SK-N-SH treated with all-trans-retinoic acid at 6 μM for 48 hours (cell line): ENCODE measurements at regions not wholly inside any gene's neighbourhood (a gene's known extent, or its start where the extent isn't known, plus 50 kb on each side); places are given as distances from the start of the nearest gene placed in this dataset.

Experiments
- ATAC-seq: fragments of 200-7000 bp; cut with Tn5 transposase; 3 replicates; pipeline ENCODE4 v1.9.1; 2020; ENCODE audit warnings: mild to moderate bottlenecking, moderate library complexity
- ARNTL ChIP-seq: fragments of 450-650 bp; formaldehyde crosslinking; IDR thresholded peaks from 2 replicates; pipeline ENCODE4 v1.5.0; 2020; ENCODE audit warnings: low read depth, mild to moderate bottlenecking, moderate library complexity, borderline replicate concordance
- BACH2 ChIP-seq: fragments of 250-450 bp; sonication (Bioruptor Pico); IDR thresholded peaks from 2 replicates; pipeline ENCODE4 v1.9.0; 2021; ENCODE audit warnings: mild to moderate bottlenecking, borderline replicate concordance
- CSDC2 ChIP-seq: fragments of 250-450 bp; sonication (Bioruptor Pico); IDR thresholded peaks from 2 replicates; pipeline ENCODE4 v1.5.0; 2020; ENCODE audit warnings: mild to moderate bottlenecking, moderate library complexity
- ESRRG ChIP-seq: fragments of 250-450 bp; sonication (Bioruptor Pico); IDR thresholded peaks from 2 replicates; pipeline ENCODE4 v1.6.1; 2021; ENCODE audit warnings: mild to moderate bottlenecking
- GLIS3 ChIP-seq: fragments of 250-450 bp; sonication (Bioruptor Pico); IDR thresholded peaks from 2 replicates; pipeline ENCODE4 v1.5.0; 2020; ENCODE audit warnings: mild to moderate bottlenecking, moderate library complexity
- ISL1 ChIP-seq: fragments of 250-450 bp; sonication (Bioruptor Pico); IDR thresholded peaks from 2 replicates; pipeline ENCODE4 v2.1.2; 2022; ENCODE audit warnings: mild to moderate bottlenecking, moderate library complexity
- OSR1 ChIP-seq: fragments of 250-450 bp; sonication (Bioruptor Pico); IDR thresholded peaks from 2 replicates; pipeline ENCODE4 v1.8.0; 2022; ENCODE audit warnings: moderate library complexity, mild to moderate bottlenecking, inconsistent platforms
- PPARA ChIP-seq: fragments of 250-450 bp; sonication (Bioruptor Pico); IDR thresholded peaks from 2 replicates; pipeline ENCODE4 v1.5.0; 2020; ENCODE audit warnings: mild to moderate bottlenecking, borderline replicate concordance
- TCF4 ChIP-seq: fragments of 250-450 bp; sonication (Bioruptor Pico); IDR thresholded peaks from 2 replicates; pipeline ENCODE4 v1.8.0; 2021; ENCODE audit warnings: mild to moderate bottlenecking, moderate library complexity, borderline replicate concordance
- TOX ChIP-seq: fragments of 250-450 bp; sonication (Bioruptor Pico); IDR thresholded peaks from 2 replicates; pipeline ENCODE4 v1.8.0; 2021; ENCODE audit warnings: mild to moderate bottlenecking, moderate library complexity, borderline replicate concordance
- ZC3H10 ChIP-seq: fragments of 250-450 bp; sonication (Bioruptor Pico); IDR thresholded peaks from 2 replicates; pipeline ENCODE4 v1.5.1; 2021; ENCODE audit warnings: mild to moderate bottlenecking, moderate library complexity
- ZFP3 ChIP-seq: fragments of 250-450 bp; sonication (Bioruptor Pico); IDR thresholded peaks from 2 replicates; pipeline ENCODE4 v1.5.0; 2020; ENCODE audit warnings: mild to moderate bottlenecking, moderate library complexity
- ZFP30 ChIP-seq: fragments of 450-650 bp; formaldehyde crosslinking; IDR thresholded peaks from 2 replicates; pipeline ENCODE4 v1.5.0; 2022; ENCODE audit warnings: mild to moderate bottlenecking, moderate library complexity
- ZNF565 ChIP-seq: fragments of 450-650 bp; formaldehyde crosslinking; conservative IDR thresholded peaks from 2 replicates; pipeline ENCODE4 v1.5.0; 2020; ENCODE audit warnings: low read depth, mild to moderate bottlenecking, moderate library complexity
- ZNF70 ChIP-seq: fragments of 450-650 bp; formaldehyde crosslinking; IDR thresholded peaks from 2 replicates; pipeline ENCODE4 v1.5.0; 2020; ENCODE audit warnings: mild to moderate bottlenecking, moderate library complexity
- ZNF8 ChIP-seq: fragments of 450-650 bp; formaldehyde crosslinking; IDR thresholded peaks from 2 replicates; pipeline ENCODE4 v1.5.0; 2020; ENCODE audit warnings: mild to moderate bottlenecking, moderate library complexity
- TF ChIP-seq, protein P1 (sequence below): fragments of 250-450 bp; sonication (Bioruptor Pico); IDR thresholded peaks from 2 replicates; pipeline ENCODE4 v1.5.1; 2021; ENCODE audit warnings: mild to moderate bottlenecking, moderate library complexity
- TF ChIP-seq, protein P2 (sequence below): fragments of 250-450 bp; sonication (Bioruptor Pico); IDR thresholded peaks from 2 replicates; pipeline ENCODE4 v1.5.0; 2020; ENCODE audit warnings: mild to moderate bottlenecking, moderate library complexity
- TF ChIP-seq, protein P3 (sequence below): fragments of 250-450 bp; sonication (Bioruptor Pico); IDR thresholded peaks from 2 replicates; pipeline ENCODE4 v1.8.0; 2020; ENCODE audit warnings: mild to moderate bottlenecking, moderate library complexity, borderline replicate concordance

DNA sequence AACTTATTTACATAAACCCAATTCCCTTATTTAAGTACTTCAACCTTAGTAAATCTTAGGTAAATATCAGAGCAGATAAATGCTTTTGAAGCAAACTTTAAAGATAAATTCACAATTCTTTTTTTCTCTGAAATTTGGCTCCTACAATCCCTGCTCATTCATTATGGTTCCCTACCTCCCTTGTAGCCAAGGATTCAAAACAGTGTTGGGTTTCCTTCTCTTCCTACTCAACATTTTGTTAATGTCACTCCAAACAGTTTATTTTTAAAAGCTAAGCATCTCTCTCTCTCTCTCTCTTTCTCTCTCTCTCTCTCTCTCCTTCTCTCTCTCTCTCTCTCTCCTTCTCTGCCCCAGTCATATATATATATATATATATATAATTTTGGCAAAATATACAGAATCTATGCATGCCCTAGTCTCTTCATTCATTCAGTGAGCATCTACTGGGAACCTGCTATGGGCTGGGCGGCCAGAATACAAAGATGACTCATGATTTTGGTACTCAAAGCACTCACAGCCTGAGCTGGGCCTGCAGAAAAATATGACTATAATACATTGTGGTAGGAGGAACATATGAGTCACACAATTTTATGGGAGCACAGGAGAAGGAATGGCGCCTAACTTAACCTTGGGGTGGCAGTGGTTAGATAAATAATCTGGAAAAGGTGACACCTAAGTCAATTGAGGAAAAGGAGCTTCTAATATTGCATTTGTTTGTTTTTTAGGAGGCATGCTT, 123.7 kb upstream of the DHRS4 start:
- peak; percentile 99 for ATAC-seq
- TF ChIP-seq ZNF8 = no peak
- TF ChIP-seq TCF4 = no peak
- TF ChIP-seq ZNF70 (CRISPR knock-in tag) = no peak
- no peak for TF ChIP-seq PPARA (CRISPR knock-in tag)
- no peak for TF ChIP-seq ZFP3 (CRISPR knock-in tag)
- TF ChIP-seq, protein P1, sequence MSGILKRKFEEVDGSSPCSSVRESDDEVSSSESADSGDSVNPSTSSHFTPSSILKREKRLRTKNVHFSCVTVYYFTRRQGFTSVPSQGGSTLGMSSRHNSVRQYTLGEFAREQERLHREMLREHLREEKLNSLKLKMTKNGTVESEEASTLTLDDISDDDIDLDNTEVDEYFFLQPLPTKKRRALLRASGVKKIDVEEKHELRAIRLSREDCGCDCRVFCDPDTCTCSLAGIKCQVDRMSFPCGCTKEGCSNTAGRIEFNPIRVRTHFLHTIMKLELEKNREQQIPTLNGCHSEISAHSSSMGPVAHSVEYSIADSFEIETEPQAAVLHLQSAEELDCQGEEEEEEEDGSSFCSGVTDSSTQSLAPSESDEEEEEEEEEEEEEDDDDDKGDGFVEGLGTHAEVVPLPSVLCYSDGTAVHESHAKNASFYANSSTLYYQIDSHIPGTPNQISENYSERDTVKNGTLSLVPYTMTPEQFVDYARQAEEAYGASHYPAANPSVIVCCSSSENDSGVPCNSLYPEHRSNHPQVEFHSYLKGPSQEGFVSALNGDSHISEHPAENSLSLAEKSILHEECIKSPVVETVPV = no peak
- TF ChIP-seq ZC3H10 (CRISPR knock-in tag) = no peak
- TF ChIP-seq, protein P2, sequence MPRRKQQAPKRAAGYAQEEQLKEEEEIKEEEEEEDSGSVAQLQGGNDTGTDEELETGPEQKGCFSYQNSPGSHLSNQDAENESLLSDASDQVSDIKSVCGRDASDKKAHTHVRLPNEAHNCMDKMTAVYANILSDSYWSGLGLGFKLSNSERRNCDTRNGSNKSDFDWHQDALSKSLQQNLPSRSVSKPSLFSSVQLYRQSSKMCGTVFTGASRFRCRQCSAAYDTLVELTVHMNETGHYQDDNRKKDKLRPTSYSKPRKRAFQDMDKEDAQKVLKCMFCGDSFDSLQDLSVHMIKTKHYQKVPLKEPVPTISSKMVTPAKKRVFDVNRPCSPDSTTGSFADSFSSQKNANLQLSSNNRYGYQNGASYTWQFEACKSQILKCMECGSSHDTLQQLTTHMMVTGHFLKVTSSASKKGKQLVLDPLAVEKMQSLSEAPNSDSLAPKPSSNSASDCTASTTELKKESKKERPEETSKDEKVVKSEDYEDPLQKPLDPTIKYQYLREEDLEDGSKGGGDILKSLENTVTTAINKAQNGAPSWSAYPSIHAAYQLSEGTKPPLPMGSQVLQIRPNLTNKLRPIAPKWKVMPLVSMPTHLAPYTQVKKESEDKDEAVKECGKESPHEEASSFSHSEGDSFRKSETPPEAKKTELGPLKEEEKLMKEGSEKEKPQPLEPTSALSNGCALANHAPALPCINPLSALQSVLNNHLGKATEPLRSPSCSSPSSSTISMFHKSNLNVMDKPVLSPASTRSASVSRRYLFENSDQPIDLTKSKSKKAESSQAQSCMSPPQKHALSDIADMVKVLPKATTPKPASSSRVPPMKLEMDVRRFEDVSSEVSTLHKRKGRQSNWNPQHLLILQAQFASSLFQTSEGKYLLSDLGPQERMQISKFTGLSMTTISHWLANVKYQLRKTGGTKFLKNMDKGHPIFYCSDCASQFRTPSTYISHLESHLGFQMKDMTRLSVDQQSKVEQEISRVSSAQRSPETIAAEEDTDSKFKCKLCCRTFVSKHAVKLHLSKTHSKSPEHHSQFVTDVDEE (CRISPR knock-in tag) = no peak
- no peak for TF ChIP-seq ESRRG (CRISPR knock-in tag)
- TF ChIP-seq TOX (CRISPR knock-in tag) = no peak
- TF ChIP-seq, protein P3, sequence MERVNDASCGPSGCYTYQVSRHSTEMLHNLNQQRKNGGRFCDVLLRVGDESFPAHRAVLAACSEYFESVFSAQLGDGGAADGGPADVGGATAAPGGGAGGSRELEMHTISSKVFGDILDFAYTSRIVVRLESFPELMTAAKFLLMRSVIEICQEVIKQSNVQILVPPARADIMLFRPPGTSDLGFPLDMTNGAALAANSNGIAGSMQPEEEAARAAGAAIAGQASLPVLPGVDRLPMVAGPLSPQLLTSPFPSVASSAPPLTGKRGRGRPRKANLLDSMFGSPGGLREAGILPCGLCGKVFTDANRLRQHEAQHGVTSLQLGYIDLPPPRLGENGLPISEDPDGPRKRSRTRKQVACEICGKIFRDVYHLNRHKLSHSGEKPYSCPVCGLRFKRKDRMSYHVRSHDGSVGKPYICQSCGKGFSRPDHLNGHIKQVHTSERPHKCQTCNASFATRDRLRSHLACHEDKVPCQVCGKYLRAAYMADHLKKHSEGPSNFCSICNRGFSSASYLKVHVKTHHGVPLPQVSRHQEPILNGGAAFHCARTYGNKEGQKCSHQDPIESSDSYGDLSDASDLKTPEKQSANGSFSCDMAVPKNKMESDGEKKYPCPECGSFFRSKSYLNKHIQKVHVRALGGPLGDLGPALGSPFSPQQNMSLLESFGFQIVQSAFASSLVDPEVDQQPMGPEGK (CRISPR knock-in tag) = no peak
- TF ChIP-seq ARNTL = no peak
- no peak for TF ChIP-seq BACH2 (CRISPR knock-in tag)

DNA sequence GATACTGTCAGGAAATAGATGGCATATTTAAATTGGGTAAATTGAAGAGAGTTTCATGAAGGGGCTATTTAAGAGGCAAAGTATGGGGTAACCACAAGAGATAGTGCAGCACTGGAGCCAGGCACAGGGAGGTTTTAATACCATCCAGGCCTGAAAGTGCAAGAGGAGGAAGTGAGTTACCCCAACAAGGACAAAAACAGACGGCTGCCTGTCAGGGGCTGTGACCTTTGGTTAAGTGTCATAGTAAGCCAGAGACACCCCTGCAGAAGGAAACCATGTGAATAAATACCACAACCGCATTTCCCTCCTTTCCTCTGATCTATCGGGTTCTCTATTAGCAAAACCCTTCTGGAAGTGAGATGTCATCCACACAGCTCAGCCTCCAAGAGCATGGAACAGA, 122.0 kb upstream of the DHRS4 start:
- no peak for ATAC-seq
- TF ChIP-seq GLIS3 (CRISPR knock-in tag) = no peak
- no peak for TF ChIP-seq ISL1 (CRISPR knock-in tag)
- TF ChIP-seq CSDC2 (CRISPR knock-in tag) = no peak
- TF ChIP-seq, protein P3 (CRISPR knock-in tag) = no peak
- TF ChIP-seq ZFP30 = no peak
- TF ChIP-seq OSR1 (CRISPR knock-in tag) = no peak
- no peak for TF ChIP-seq ZFP3 (CRISPR knock-in tag)
- TF ChIP-seq PPARA (CRISPR knock-in tag) = no peak
- TF ChIP-seq, protein P1 = no peak
- no peak for TF ChIP-seq ARNTL
- TF ChIP-seq ZNF70 (CRISPR knock-in tag) = no peak
- no peak for TF ChIP-seq ZNF565

DNA sequence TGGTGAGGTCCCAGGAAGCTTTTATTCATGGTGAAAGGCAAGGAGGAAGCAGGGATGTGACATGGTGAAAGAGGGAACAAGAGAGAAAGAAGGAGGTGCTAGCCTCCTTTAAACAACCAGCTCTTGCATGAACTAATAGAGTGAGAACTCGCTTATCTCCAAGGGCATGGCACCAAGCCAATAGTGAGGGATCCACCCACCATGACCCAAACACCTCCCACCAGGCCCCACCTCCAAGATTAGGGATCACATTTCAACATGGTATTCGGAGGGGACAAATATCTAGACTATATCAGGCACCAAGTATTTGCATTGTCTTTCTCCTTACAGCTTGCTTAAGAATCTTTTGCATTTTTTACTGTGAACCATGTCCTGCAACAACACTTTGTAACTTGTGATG, 91.9 kb upstream of the DHRS4 start:
- no peak for ATAC-seq
- TF ChIP-seq, protein P2 (CRISPR knock-in tag) = no peak
- TF ChIP-seq ESRRG (CRISPR knock-in tag) = no peak
- no peak for TF ChIP-seq CSDC2 (CRISPR knock-in tag)
- no peak for TF ChIP-seq ZFP30
- TF ChIP-seq, protein P3 (CRISPR knock-in tag) = no peak
- TF ChIP-seq ISL1 (CRISPR knock-in tag) = no peak
